ENCODE measurements at regions not wholly inside any gene's neighbourhood (a gene's known extent, or its start where the extent isn't known, plus 50 kb on each side); places are given as distances from the start of the nearest gene placed in this dataset.

- H3K36me3 ChIP-seq, result no peaks in the 10 kb centered on the region
- ATAC-seq, result no peak
- H3K27me3 ChIP-seq (ENCODE audit: low read depth), result no peaks in the 10 kb centered on the region
Measured at GRCh38 chr14:22081337-22081736, 407.7 kb upstream of the OR4E1 start.

DNA sequence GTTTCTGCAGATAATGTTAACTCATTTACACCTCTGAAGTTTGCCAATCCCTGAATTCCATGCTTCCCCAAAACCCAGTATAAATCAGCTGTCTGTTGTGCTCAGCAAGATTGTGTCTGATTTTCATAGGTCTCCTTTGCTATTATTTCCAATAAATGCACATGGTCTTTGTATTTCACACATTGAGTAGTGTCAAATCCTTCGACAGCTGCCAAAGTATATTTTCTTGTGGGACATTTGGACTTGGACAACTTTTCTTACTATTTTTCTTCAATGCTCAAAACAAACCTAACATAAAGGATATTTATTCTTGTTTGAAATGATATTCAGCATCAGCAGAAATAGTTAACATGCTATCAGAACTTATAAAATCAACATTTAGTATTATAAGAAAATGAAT is 406.1 kb upstream of the OR4E1 start:
- H3K4me1 ChIP-seq, result no peaks in the 10 kb centered on the region
- no peak overlapping the region for H3K4me3 ChIP-seq
- no peaks in the 10 kb centered on the region for H3K9me3 ChIP-seq
- H3K27me3 ChIP-seq (ENCODE audit: low read depth), result no peaks in the 10 kb centered on the region
- intact Hi-C loops (cut with DNase I), result no loop called here
- DNase-seq (no peak), ATAC-seq (no peak)
- TF ChIP-seq, protein P1, sequence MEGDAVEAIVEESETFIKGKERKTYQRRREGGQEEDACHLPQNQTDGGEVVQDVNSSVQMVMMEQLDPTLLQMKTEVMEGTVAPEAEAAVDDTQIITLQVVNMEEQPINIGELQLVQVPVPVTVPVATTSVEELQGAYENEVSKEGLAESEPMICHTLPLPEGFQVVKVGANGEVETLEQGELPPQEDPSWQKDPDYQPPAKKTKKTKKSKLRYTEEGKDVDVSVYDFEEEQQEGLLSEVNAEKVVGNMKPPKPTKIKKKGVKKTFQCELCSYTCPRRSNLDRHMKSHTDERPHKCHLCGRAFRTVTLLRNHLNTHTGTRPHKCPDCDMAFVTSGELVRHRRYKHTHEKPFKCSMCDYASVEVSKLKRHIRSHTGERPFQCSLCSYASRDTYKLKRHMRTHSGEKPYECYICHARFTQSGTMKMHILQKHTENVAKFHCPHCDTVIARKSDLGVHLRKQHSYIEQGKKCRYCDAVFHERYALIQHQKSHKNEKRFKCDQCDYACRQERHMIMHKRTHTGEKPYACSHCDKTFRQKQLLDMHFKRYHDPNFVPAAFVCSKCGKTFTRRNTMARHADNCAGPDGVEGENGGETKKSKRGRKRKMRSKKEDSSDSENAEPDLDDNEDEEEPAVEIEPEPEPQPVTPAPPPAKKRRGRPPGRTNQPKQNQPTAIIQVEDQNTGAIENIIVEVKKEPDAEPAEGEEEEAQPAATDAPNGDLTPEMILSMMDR (IDR thresholded peaks at IDR 0.05), result no peak
- no peak overlapping the region for H3K27ac ChIP-seq
- no peaks in the 10 kb centered on the region for H3K36me3 ChIP-seq

More at GRCh38 chr14:22081337-22081736, 407.7 kb upstream of the OR4E1 start:
- TF ChIP-seq, protein P1 (IDR thresholded peaks at IDR 0.05), result no peak
- intact Hi-C loops (cut with DNase I), result no loop called here
- no peak for DNase-seq
- no peak overlapping the region for H3K4me3 ChIP-seq
- H3K27ac ChIP-seq, result no peak overlapping the region
- H3K9me3 ChIP-seq, result no peaks in the 10 kb centered on the region
- no peaks in the 10 kb centered on the region for H3K4me1 ChIP-seq

GRCh38 chr14:22073801-22074200 is 400.2 kb upstream of the OR4E1 start:
- intact Hi-C loops (cut with DNase I), result no loop called here
- Histone ChIP-seq H3K27ac (no peak overlapping the region), H3K27me3 (ENCODE audit: low read depth) (no peaks in the 10 kb centered on the region), H3K36me3 (no peaks in the 10 kb centered on the region), H3K4me1 (peaks cover 7% of the 10 kb centered on the region), H3K4me3 (no peak overlapping the region), H3K9me3 (no peaks in the 10 kb centered on the region)
- no peak for DNase-seq
- TF ChIP-seq, protein P1 (IDR thresholded peaks at IDR 0.05), result no peak
- no peak for ATAC-seq

DNA sequence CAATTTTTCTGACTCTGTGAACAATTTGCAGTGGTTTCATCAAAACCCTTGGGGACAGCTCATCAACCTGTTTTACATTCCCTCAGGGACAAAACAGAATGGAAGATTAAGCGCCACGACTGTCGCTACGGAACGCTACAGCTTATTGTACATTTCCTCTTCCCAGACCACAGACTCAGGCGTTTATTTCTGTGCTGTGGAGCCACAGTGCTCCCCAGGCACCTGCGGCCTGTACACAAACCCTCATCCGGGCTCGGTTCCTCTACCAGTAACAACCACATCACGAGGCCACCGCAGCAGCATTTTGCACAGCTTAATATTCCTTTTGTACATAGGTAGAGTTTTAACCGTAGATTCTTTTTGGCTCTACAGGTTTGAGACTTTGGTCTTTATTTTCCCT is 397.4 kb upstream of the OR4E1 start:
- DNase-seq (no peak), ATAC-seq (peak in 1 of 2 donors; percentile 70)
- Histone ChIP-seq H3K4me3 (peak overlapping the region; percentile 20), H3K4me1 (peaks cover 7% of the 10 kb centered on the region), H3K9me3 (no peaks in the 10 kb centered on the region), H3K27ac (peak overlapping the region; percentile 14), H3K27me3 (ENCODE audit: low read depth) (no peaks in the 10 kb centered on the region), H3K36me3 (no peaks in the 10 kb centered on the region)
- intact Hi-C loops (cut with DNase I), result no loop called here
- TF ChIP-seq, protein P1 (IDR thresholded peaks at IDR 0.05), result no peak

DNA sequence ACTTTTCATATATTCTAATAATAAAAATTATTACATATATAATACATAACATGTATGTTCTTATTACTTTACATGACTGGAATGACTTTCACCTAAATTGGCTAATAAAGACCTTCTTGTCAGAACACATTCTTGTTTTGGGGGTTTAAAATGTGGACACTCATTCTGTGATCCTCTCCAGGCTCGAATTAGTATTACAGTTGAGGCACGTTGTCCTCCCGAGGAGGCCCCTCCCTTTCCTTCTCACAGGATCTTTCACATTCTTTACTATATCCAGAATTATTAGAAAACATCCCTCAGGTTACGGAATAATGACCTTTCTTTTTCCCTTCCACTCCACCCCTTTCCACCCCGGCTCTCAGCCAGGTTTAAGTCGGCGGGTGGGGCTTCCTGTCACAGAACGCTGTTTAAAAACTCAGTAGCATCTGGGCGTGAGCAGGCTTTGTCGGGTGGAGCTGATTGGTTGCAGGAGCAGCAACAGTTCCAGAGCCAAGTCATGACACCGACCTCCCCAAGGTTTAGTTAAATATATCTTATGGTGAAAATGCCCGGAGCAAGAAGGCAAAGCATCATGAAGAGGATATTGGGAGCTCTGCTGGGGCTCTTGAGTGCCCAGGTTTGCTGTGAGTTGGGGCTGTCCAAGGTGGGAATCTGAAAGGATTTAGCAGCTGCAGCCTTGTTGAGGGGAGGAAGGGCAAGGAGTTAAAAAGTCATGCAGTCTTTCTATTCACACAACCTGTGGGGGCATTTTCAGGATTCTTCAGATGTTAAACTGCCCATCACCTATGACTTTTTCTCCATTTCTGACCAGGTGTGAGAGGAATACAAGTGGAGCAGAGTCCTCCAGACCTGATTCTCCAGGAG is 396.7 kb upstream of the OR4E1 start:
- TF ChIP-seq, protein P1 (IDR thresholded peaks at IDR 0.05), result no peak
- no peaks in the 10 kb centered on the region for H3K36me3 ChIP-seq
- peak in 1 of 2 donors; percentile 47 for ATAC-seq
- intact Hi-C loops (cut with DNase I), result no loop called here
- DNase-seq, result peak; percentile 45
- no peaks in the 10 kb centered on the region for H3K27me3 ChIP-seq (ENCODE audit: low read depth)
- peaks cover 7% of the 10 kb centered on the region for H3K4me1 ChIP-seq
- peak overlapping the region; percentile 20 for H3K4me3 ChIP-seq
- peak overlapping the region; percentile 14 for H3K27ac ChIP-seq
- H3K9me3 ChIP-seq, result no peaks in the 10 kb centered on the region
